Activated naive CD8-positive, alpha-beta T cell treated with anti-CD3 and anti-CD28 coated beads, Interleukin-2, amount 10 ng/mL, durations not matched to agents 7 days and 5 days (primary cell): ENCODE measurements at regions not wholly inside any gene's neighbourhood (a gene's known extent, or its start where the extent isn't known, plus 50 kb on each side); places are given as distances from the start of the nearest gene placed in this dataset.

ENCODE experiments used
- ATAC-seq: fragments of 150-1000 bp; cut with Tn5 transposase; one replicate; pipeline ENCODE4 v1.10.0; 2021; ENCODE audit warnings: low read depth, moderate library complexity
- POLR2A ChIA-PET: fragments of 350-600 bp; sonication (Branson Sonifier 250); formaldehyde crosslinking; loops from one replicate; lab custom pipeline; 2021; ENCODE audit warnings: antibody characterized with exemption; lab: Charles Lee
- DNase-seq: peaks from one replicate; pipeline ENCODE4 v3.0.0; 2021
- H3K27ac Mint-ChIP-seq: one replicate; pipeline ENCODE4 v1.8.0; 2022; ENCODE audit warnings: mild to moderate bottlenecking, mixed read lengths
- H3K27me3 Mint-ChIP-seq: one replicate; pipeline ENCODE4 v1.8.0; 2022; ENCODE audit warnings: mild to moderate bottlenecking, moderate library complexity, mixed read lengths
- H3K36me3 Mint-ChIP-seq: one replicate; pipeline ENCODE4 v1.8.0; 2021; ENCODE audit warnings: mild to moderate bottlenecking, mixed read lengths
- H3K4me1 Mint-ChIP-seq: one replicate; pipeline ENCODE4 v1.8.0; 2021; ENCODE audit warnings: mixed read lengths
- H3K4me3 Mint-ChIP-seq: one replicate; pipeline ENCODE4 v1.8.0; 2022; ENCODE audit warnings: mild to moderate bottlenecking, moderate library complexity, mixed read lengths
- H3K9me3 Mint-ChIP-seq: one replicate; pipeline ENCODE4 v1.8.0; 2021; ENCODE audit warnings: mixed read lengths

DNA sequence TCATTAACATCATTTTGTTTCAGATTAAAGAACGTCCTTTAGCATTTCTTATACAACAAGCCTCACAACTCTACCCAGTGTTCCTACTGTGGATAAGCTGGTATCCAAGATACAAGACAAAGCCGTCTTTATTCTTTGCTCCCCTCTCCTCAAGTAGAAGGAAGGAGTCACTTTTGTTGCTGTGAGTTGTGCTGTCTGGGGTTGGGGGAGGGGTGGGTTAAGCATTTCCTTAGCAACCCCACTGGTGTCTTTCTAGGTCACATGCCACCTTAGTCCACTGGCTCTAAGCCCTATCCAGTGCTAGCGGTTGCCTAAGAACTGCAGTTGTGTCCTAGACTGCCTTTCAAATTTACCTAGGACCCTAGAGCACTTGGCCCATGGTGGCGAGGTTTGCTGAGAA, 155.6 kb upstream of the PIEZO2 start:
- Mint-ChIP-seq H3K27ac (no peak overlapping the region), H3K4me3 (no peak overlapping the region), H3K4me1 (peaks cover 1% of the 10 kb centered on the region), H3K9me3 (peaks cover 6% of the 10 kb centered on the region), H3K27me3 (no peaks in the 10 kb centered on the region), H3K36me3 (no peaks in the 10 kb centered on the region)
- DNase-seq (no peak), ATAC-seq (no peak)
- POLR2A ChIA-PET = no interaction called here

GRCh38 chr18:11296946-11297345, 147.6 kb upstream of the PIEZO2 start:
- H3K27me3 Mint-ChIP-seq = no peaks in the 10 kb centered on the region
- POLR2A ChIA-PET = no interaction called here
- no peak for ATAC-seq
- no peak overlapping the region for H3K27ac Mint-ChIP-seq
- H3K4me1 Mint-ChIP-seq = no peaks in the 10 kb centered on the region
- peaks cover 5% of the 10 kb centered on the region for H3K9me3 Mint-ChIP-seq
- H3K4me3 Mint-ChIP-seq = no peak overlapping the region
- no peaks in the 10 kb centered on the region for H3K36me3 Mint-ChIP-seq
- DNase-seq = no peak

- Mint-ChIP-seq H3K36me3 (no peaks in the 10 kb centered on the region), H3K27me3 (no peaks in the 10 kb centered on the region), H3K9me3 (no peaks in the 10 kb centered on the region), H3K4me3 (no peak overlapping the region), H3K4me1 (no peaks in the 10 kb centered on the region), H3K27ac (no peak overlapping the region)
- POLR2A ChIA-PET = no interaction called here
- DNase-seq (no peak), ATAC-seq (no peak)
Measured at GRCh38 chr18:11293794-11294193, 144.4 kb upstream of the PIEZO2 start.

GRCh38 chr18:11290786-11291185, 141.4 kb upstream of the PIEZO2 start:
- no peak overlapping the region for H3K4me3 Mint-ChIP-seq
- ATAC-seq = no peak
- DNase-seq = no peak
- POLR2A ChIA-PET = no interaction called here
- H3K27ac Mint-ChIP-seq = no peak overlapping the region
- no peaks in the 10 kb centered on the region for H3K9me3 Mint-ChIP-seq
- H3K4me1 Mint-ChIP-seq = no peaks in the 10 kb centered on the region
- no peaks in the 10 kb centered on the region for H3K27me3 Mint-ChIP-seq
- no peaks in the 10 kb centered on the region for H3K36me3 Mint-ChIP-seq

GRCh38 chr18:11289248-11289647, 139.9 kb upstream of the PIEZO2 start:
- ATAC-seq (no peak), DNase-seq (no peak)
- Mint-ChIP-seq H3K27ac (no peak overlapping the region), H3K27me3 (no peaks in the 10 kb centered on the region), H3K36me3 (no peaks in the 10 kb centered on the region), H3K9me3 (no peaks in the 10 kb centered on the region), H3K4me3 (no peak overlapping the region), H3K4me1 (no peaks in the 10 kb centered on the region)
- POLR2A ChIA-PET = no interaction called here

- no peaks in the 10 kb centered on the region for H3K36me3 Mint-ChIP-seq
- H3K4me1 Mint-ChIP-seq = no peaks in the 10 kb centered on the region
- ATAC-seq (no peak), DNase-seq (no peak)
- H3K27ac Mint-ChIP-seq = no peak overlapping the region
- POLR2A ChIA-PET = no interaction called here
- no peaks in the 10 kb centered on the region for H3K9me3 Mint-ChIP-seq
- H3K27me3 Mint-ChIP-seq = no peaks in the 10 kb centered on the region
- no peak overlapping the region for H3K4me3 Mint-ChIP-seq
Measured at GRCh38 chr18:11288401-11288800, 139.0 kb upstream of the PIEZO2 start.

DNA sequence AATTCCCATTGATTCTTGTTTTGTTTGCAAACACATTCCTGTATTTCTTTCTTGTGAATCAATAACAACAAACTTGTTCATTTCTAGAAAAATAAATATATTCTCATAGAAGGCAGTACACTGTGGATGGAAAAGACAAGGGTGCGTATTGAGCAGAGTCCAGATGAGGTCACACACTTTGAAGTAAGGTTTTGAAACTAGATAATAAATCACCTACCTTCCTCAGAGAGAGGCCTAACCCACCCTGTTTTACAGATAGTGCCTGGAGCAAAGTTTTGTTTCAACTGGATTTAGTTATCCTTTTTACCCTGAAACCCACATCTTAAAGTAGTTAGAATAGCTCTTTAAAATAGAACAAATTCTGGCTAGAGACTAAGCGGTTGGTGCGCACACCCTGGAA, 137.1 kb upstream of the PIEZO2 start:
- Mint-ChIP-seq H3K27ac (no peak overlapping the region), H3K27me3 (no peaks in the 10 kb centered on the region), H3K36me3 (no peaks in the 10 kb centered on the region), H3K9me3 (no peaks in the 10 kb centered on the region), H3K4me3 (no peak overlapping the region), H3K4me1 (no peaks in the 10 kb centered on the region)
- POLR2A ChIA-PET = no interaction called here
- no peak for DNase-seq
- ATAC-seq = no peak

DNA sequence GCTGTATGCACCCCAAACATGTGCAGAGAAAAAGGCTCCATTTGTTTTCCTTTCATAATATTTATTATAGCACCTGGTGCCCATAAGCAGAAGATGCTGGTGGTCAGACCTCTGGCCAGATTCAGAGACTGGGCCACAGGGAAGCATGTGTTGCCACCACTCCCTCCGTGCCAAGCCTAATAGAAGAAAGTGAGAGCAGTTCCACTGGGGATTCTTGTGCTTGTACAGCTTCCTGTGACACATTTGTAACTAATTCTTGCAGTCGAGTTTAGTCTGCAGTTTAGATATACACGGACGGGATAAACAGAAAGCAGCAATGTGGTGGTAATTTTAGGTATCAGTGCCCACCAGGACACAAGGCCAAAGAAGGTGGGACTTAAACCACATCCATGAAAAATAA, 135.4 kb upstream of the PIEZO2 start:
- no peak overlapping the region for H3K27ac Mint-ChIP-seq
- H3K9me3 Mint-ChIP-seq = no peaks in the 10 kb centered on the region
- no peaks in the 10 kb centered on the region for H3K36me3 Mint-ChIP-seq
- no peak for ATAC-seq
- POLR2A ChIA-PET = no interaction called here
- no peak overlapping the region for H3K4me3 Mint-ChIP-seq
- H3K27me3 Mint-ChIP-seq = no peaks in the 10 kb centered on the region
- H3K4me1 Mint-ChIP-seq = no peaks in the 10 kb centered on the region
- DNase-seq = no peak

DNA sequence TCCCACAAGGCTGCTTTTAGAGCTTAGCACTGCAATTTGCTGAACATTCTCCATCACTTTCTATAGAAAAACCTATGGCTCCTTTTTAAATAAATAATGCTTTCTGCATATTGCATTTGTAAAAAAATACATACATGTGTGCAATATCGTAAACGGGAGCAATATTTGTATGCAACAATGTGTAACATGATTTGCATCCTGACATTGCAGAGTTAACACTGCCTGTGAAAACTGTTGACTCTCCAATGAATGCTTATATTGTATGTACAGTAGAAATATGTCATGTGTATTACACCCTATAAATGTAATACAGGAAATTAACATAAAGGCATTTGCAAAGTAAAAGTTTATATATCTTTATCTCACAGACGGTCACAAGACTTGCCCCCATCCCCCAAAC, 135.0 kb upstream of the PIEZO2 start:
- Mint-ChIP-seq H3K27me3 (no peaks in the 10 kb centered on the region), H3K4me1 (no peaks in the 10 kb centered on the region), H3K27ac (no peak overlapping the region), H3K9me3 (no peaks in the 10 kb centered on the region), H3K36me3 (no peaks in the 10 kb centered on the region), H3K4me3 (no peak overlapping the region)
- ATAC-seq (no peak), DNase-seq (no peak)
- POLR2A ChIA-PET = no interaction called here

DNA sequence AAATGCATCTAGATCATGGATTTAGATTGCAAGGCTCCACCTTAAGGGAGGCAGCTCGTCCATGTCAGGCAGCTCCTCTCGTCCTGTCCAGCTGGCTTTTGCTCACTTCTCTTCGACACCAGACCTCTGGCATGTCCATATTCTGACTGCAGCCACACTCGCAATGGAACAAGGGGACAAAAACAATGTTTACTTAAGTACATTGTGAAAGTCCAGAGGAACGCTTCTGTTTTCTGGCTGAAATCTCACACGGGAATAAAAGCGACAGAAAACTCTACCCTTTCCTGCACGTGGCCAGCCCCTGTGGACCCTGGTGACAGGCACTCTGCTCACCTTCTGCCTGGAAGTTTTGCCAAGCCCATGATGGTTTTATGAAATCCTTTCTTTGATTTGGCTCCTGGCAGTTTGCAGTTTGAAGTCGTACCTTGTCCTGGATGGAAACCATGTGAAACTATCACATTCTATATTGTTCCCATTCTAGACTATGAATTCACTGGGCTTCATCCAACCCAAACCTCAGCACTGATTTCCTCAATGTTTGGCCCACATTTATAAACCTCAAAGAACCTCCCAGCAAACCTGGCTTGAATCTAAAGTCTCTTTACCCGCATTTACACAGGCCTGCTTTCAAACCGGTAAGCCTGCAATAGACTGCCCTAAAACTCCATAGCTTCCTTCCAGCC, 134.3 kb upstream of the PIEZO2 start:
- Mint-ChIP-seq H3K4me3 (no peak overlapping the region), H3K9me3 (no peaks in the 10 kb centered on the region)
- POLR2A ChIA-PET = no interaction called here

DNA sequence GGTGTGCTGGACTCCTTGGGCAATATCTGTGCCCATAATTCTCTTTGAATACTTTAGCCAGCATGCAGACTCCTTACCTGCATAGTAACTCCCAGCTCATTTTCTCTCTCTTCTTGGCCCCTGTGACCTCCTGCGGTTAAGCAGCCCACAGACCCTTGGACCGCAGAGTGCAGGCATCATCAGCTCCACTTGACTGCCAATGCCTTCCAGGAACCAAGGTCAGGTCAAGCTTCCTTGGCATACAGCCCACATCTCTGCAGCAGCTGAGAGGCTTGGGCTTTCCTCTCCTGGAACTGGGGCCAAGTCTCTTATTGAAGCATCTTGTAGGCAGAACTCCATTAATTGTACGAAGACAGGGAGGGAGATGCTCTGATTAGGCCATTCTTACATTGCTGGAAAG, 130.1 kb upstream of the PIEZO2 start:
- no peaks in the 10 kb centered on the region for H3K4me1 Mint-ChIP-seq
- no peaks in the 10 kb centered on the region for H3K9me3 Mint-ChIP-seq
- POLR2A ChIA-PET = no interaction called here
- ATAC-seq = no peak
- no peaks in the 10 kb centered on the region for H3K36me3 Mint-ChIP-seq
- H3K4me3 Mint-ChIP-seq = no peak overlapping the region
- no peaks in the 10 kb centered on the region for H3K27me3 Mint-ChIP-seq
- no peak overlapping the region for H3K27ac Mint-ChIP-seq
- DNase-seq = no peak

More for the DNA sequence above, 134.3 kb upstream of the PIEZO2 start:
- no peak overlapping the region for H3K27ac Mint-ChIP-seq
- DNase-seq (no peak), ATAC-seq (no peak)
- no peaks in the 10 kb centered on the region for H3K27me3 Mint-ChIP-seq
- H3K36me3 Mint-ChIP-seq = no peaks in the 10 kb centered on the region
- no peaks in the 10 kb centered on the region for H3K4me1 Mint-ChIP-seq

DNA sequence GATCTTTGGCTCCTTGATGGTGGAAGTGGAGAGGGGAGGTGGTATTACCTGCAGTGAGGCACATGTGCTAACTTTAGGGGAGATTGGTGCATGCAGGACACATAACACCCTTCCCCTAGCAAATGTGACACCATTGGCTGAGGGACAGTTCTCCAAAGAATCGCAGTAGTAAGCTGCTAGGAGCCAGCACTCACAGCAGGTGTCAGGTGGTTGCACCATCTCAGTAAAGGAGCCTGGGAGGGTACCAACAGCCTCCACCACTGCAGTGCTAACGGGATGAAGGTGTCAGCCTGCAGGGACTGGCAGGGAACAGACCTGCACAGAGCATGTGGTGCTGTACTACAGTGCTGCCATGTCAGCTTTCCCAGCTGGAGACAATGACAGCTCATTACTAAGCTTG, 127.3 kb upstream of the PIEZO2 start:
- ATAC-seq (no peak), DNase-seq (no peak)
- no peaks in the 10 kb centered on the region for H3K9me3 Mint-ChIP-seq
- H3K27ac Mint-ChIP-seq = no peak overlapping the region
- no peaks in the 10 kb centered on the region for H3K27me3 Mint-ChIP-seq
- no peaks in the 10 kb centered on the region for H3K36me3 Mint-ChIP-seq
- H3K4me3 Mint-ChIP-seq = no peak overlapping the region
- POLR2A ChIA-PET = no interaction called here
- H3K4me1 Mint-ChIP-seq = no peaks in the 10 kb centered on the region

DNA sequence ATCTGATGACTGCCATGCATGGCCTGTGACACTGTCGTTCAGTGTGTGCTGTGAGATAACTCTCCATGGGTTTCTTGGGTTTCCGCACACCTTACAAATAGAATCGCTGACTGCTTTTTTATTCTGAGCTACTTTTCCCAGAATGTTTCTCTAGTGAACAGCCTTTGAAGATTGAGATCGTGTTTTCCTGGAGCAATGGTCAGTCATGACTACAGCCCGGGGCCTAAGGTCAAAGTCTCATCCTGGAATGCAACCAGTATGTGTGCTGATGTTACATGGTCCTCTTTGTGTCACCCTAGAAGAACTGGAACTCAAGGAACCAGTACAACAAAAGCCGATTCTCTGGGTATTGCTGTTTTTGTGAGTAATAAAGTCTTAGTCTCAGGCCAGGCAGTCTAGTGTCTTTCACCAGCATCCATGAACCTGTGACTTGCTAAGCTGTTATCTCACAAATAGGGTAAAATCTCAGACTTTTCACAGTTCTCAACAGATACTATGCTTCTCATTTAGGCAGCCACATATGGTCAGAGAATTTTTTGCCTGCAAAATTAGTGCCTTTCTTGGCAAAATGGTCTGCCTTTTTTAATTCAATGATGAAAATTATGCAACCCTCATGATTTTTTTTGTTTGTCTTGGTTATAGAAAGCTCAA, 124.9 kb upstream of the PIEZO2 start:
- Mint-ChIP-seq H3K9me3 (no peaks in the 10 kb centered on the region), H3K27me3 (no peaks in the 10 kb centered on the region), H3K4me3 (no peak overlapping the region), H3K4me1 (no peaks in the 10 kb centered on the region), H3K27ac (no peak overlapping the region), H3K36me3 (no peaks in the 10 kb centered on the region)
- POLR2A ChIA-PET = no interaction called here
- DNase-seq = no peak
- no peak for ATAC-seq

DNA sequence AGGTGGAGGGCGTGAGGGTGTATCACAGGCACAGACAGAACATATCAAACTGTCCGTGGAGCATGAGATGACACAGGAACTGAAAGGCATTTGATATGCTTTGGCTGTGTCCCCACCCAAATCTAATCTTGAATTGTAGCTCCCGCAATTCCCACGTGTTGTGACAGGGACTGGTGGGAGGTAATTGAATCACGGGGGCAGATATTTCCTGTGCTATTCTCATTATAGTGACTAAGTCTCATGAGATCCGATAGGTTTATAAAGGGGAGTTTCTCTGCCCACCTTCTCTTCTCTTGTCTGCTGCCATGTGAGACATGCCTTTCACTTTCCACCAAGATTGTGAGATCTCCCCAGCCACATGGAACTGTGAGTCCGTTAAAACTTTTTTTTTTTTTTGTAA, 123.1 kb upstream of the PIEZO2 start:
- no peak overlapping the region for H3K27ac Mint-ChIP-seq
- no peaks in the 10 kb centered on the region for H3K27me3 Mint-ChIP-seq
- no peak for DNase-seq
- no peaks in the 10 kb centered on the region for H3K4me1 Mint-ChIP-seq
- no peak for ATAC-seq
- POLR2A ChIA-PET = no interaction called here
- H3K4me3 Mint-ChIP-seq = no peak overlapping the region
- H3K36me3 Mint-ChIP-seq = no peaks in the 10 kb centered on the region
- no peaks in the 10 kb centered on the region for H3K9me3 Mint-ChIP-seq
